ENCODE measurements at regions not wholly inside any gene's neighbourhood (a gene's known extent, or its start where the extent isn't known, plus 50 kb on each side); places are given as distances from the start of the nearest gene placed in this dataset.

- no peak overlapping the region for H3K4me3 Mint-ChIP-seq
- H3K4me1 Mint-ChIP-seq = no peaks in the 10 kb centered on the region
- H3K9me3 Mint-ChIP-seq = no peaks in the 10 kb centered on the region
- POLR2A ChIA-PET = no interaction called here
- no peaks in the 10 kb centered on the region for H3K27me3 Mint-ChIP-seq (ENCODE audit: low read depth)
- TF ChIP-seq ARID4B (CRISPR knock-in tag; IDR thresholded peaks at IDR 0.05; ENCODE audit: borderline replicate concordance) (no peak), MLX (CRISPR knock-in tag; IDR thresholded peaks at IDR 0.05) (no peak), ATF2 (CRISPR knock-in tag; IDR thresholded peaks at IDR 0.05; ENCODE audit: borderline replicate concordance, low read depth) (no peak), MXD4 (CRISPR knock-in tag; IDR thresholded peaks at IDR 0.05; ENCODE audit: borderline replicate concordance) (no peak), CTCF (IDR thresholded peaks at IDR 0.05) (no peak), ATF1 (CRISPR knock-in tag; IDR thresholded peaks at IDR 0.05) (no peak), ZNF423 (CRISPR knock-in tag; IDR thresholded peaks at IDR 0.05) (no peak), RELA (CRISPR knock-in tag; IDR thresholded peaks at IDR 0.05; ENCODE audit: borderline replicate concordance) (no peak), SMAD4 (CRISPR knock-in tag; IDR thresholded peaks at IDR 0.05) (no peak), ZNF219 (CRISPR knock-in tag; IDR thresholded peaks at IDR 0.05; ENCODE audit: borderline replicate concordance) (no peak), AFF4 (CRISPR knock-in tag; IDR thresholded peaks at IDR 0.05; ENCODE audit: borderline replicate concordance) (no peak), RORB (CRISPR knock-in tag; IDR thresholded peaks at IDR 0.05) (no peak), NFE2L1 (CRISPR knock-in tag; IDR thresholded peaks at IDR 0.05) (no peak), GRHL2 (CRISPR knock-in tag; IDR thresholded peaks at IDR 0.05; ENCODE audit: insufficient replicate concordance, severe bottlenecking) (no peak), ZSCAN18 (CRISPR knock-in tag; IDR thresholded peaks at IDR 0.05) (no peak), NFYB (CRISPR knock-in tag; conservative IDR thresholded peaks at IDR 0.05; ENCODE audit: low read depth) (no peak), CDX4 (CRISPR knock-in tag; IDR thresholded peaks at IDR 0.05; ENCODE audit: borderline replicate concordance) (no peak)
- DNase-seq (ENCODE audit: low spot score) (no peak), ATAC-seq (no peak)
- H3K27ac Mint-ChIP-seq = no peak overlapping the region
- no peaks in the 10 kb centered on the region for H3K36me3 Mint-ChIP-seq
- CTCF ChIA-PET = interaction anchor here (0.8 to 1.0 kb wide), 2 partner anchors 26 to 99 kb away, joined by 3 read pairs; no protein-coding TSS in a partner anchor
Observed at GRCh38 chr5:147985608-147986007, 78.2 kb upstream of the SPINK5 start.

Measured in WTC11 (cell line).